GM23338 (cell line): ENCODE measurements at regions not wholly inside any gene's neighbourhood (a gene's known extent, or its start where the extent isn't known, plus 50 kb on each side); places are given as distances from the start of the nearest gene placed in this dataset.

Source experiments
- ATAC-seq: fragments of 200-7000 bp; cut with Tn5 transposase; 3 replicates; pipeline ENCODE4 v1.9.1; 2020
- DNase-seq: peaks from one replicate; pipeline ENCODE4 v3.0.0-alpha.2; 2015; ENCODE audit warnings: low spot score
- H2AFZ ChIP-seq: fragments of 200-600 bp; sonication (generic); 2 replicates; pipeline ENCODE4 v1.8.0; 2016; ENCODE audit warnings: antibody characterized with exemption, mild to moderate bottlenecking, moderate library complexity
- H3F3A ChIP-seq: fragments of 200-600 bp; sonication (generic); replicated peaks from 2 replicates; pipeline ENCODE4 v1.8.0; 2017; ENCODE audit warnings: antibody characterized with exemption, mixed run types, low read depth
- H3K27ac ChIP-seq: fragments of 200-600 bp; sonication (generic); 2 replicates; pipeline ENCODE4 v1.6.1; 2016; ENCODE audit warnings: low read depth
- H3K27me3 ChIP-seq: fragments of 200-600 bp; sonication (generic); 2 replicates; pipeline ENCODE4 v1.8.0; 2016; ENCODE audit warnings: mild to moderate bottlenecking, mixed run types, moderate library complexity; ENCODE audit not compliant: insufficient read depth
- H3K36me3 ChIP-seq: fragments of 200-600 bp; sonication (generic); 2 replicates; pipeline ENCODE4 v1.8.0; 2016; ENCODE audit warnings: mild to moderate bottlenecking; ENCODE audit not compliant: insufficient read depth
- H3K4me1 ChIP-seq: fragments of 200-600 bp; sonication (generic); 2 replicates; pipeline ENCODE4 v1.8.0; 2016; ENCODE audit warnings: mild to moderate bottlenecking, moderate library complexity; ENCODE audit not compliant: insufficient read depth
- H3K4me2 ChIP-seq: fragments of 200-600 bp; sonication (generic); 2 replicates; pipeline ENCODE4 v1.7.1; 2017; ENCODE audit warnings: mixed run types
- H3K4me3 ChIP-seq: fragments of 200-600 bp; sonication (generic); 2 replicates; pipeline ENCODE4 v1.6.1; 2016; ENCODE audit warnings: mixed run types
- H3K79me2 ChIP-seq: fragments of 200-600 bp; sonication (generic); replicated peaks from 2 replicates; pipeline ENCODE4 v1.8.0; 2017; ENCODE audit warnings: mild to moderate bottlenecking; ENCODE audit not compliant: insufficient read depth
- H3K9me2 ChIP-seq: fragments of 200-600 bp; sonication (generic); 2 replicates; pipeline ENCODE4 v1.8.0; 2017; ENCODE audit not compliant: insufficient read depth
- H4K20me1 ChIP-seq: fragments of 200-600 bp; sonication (generic); replicated peaks from 2 replicates; pipeline ENCODE4 v1.8.0; 2017; ENCODE audit warnings: mild to moderate bottlenecking; ENCODE audit not compliant: insufficient read depth
- H3K27ac Mint-ChIP-seq: 2 replicates; pipeline ENCODE4 v1.8.0; 2020; ENCODE audit warnings: inconsistent platforms, mild to moderate bottlenecking, moderate library complexity, mixed read lengths
- H3K27me3 Mint-ChIP-seq: 3 replicates; pipeline ENCODE4 v1.8.0; 2022; ENCODE audit warnings: low read depth, mild to moderate bottlenecking, moderate library complexity, mixed read lengths, inconsistent platforms; ENCODE audit not compliant: insufficient read depth, poor library complexity
- H3K36me3 Mint-ChIP-seq: 3 replicates; pipeline ENCODE4 v1.8.0; 2021; ENCODE audit warnings: low read depth, mild to moderate bottlenecking, inconsistent platforms, moderate library complexity, mixed read lengths
- H3K4me1 Mint-ChIP-seq: 3 replicates; pipeline ENCODE4 v1.8.0; 2020; ENCODE audit warnings: mild to moderate bottlenecking, inconsistent platforms, mixed read lengths
- H3K4me3 Mint-ChIP-seq: 3 replicates; pipeline ENCODE4 v1.8.0; 2021; ENCODE audit warnings: moderate library complexity, mild to moderate bottlenecking, inconsistent platforms, mixed read lengths
- H3K9me3 Mint-ChIP-seq: 3 replicates; pipeline ENCODE4 v1.8.0; 2020; ENCODE audit warnings: moderate library complexity, mild to moderate bottlenecking, inconsistent platforms, mixed read lengths
- ETS1 ChIP-seq: IDR thresholded peaks from 2 replicates; pipeline ENCODE4 v1.6.1; 2016; ENCODE audit warnings: antibody characterized with exemption
- REST ChIP-seq: IDR thresholded peaks from one replicate; pipeline ENCODE4 v1.6.1; 2018; ENCODE audit warnings: antibody characterized with exemption; ENCODE audit not compliant: unreplicated experiment
- STAT1 ChIP-seq: IDR thresholded peaks from one replicate; pipeline ENCODE4 v1.6.1; 2016; ENCODE audit warnings: antibody characterized with exemption; ENCODE audit not compliant: unreplicated experiment
- ZNF114 ChIP-seq: fragments of 250-450 bp; sonication (Bioruptor Pico); IDR thresholded peaks from 2 replicates; pipeline ENCODE4 v1.5.0; 2020; ENCODE audit warnings: mild to moderate bottlenecking, moderate library complexity
- ZNF462 ChIP-seq: fragments of 250-450 bp; sonication (Bioruptor Pico); IDR thresholded peaks from 2 replicates; pipeline ENCODE4 v1.5.0; 2020; ENCODE audit warnings: mild to moderate bottlenecking, moderate library complexity

GRCh38 chr4:32460972-32461371 lies 1740.8 kb downstream of the PCDH7 start:
- ATAC-seq (no peak), DNase-seq (no peak)
- no peak overlapping the region for H3K4me3 Mint-ChIP-seq
- H3K79me2 ChIP-seq = no peaks in the 10 kb centered on the region
- H3K9me3 Mint-ChIP-seq = 0 out of 3 replicates have a peak, but pooled peaks cover 7% of the 10 kb centered on the region
- no peaks in the 10 kb centered on the region for H3K36me3 ChIP-seq
- no peak overlapping the region for H3K27ac ChIP-seq
- H3K27me3 Mint-ChIP-seq = no peaks in the 10 kb centered on the region
- no peaks in the 10 kb centered on the region for H3K4me1 Mint-ChIP-seq
- H3K36me3 Mint-ChIP-seq = peaks cover 3% of the 10 kb centered on the region; the same call in 1 of the 3 replicates
- no peaks in the 10 kb centered on the region for H3K9me2 ChIP-seq
- H3K27ac Mint-ChIP-seq = no peak overlapping the region
- no peaks in the 10 kb centered on the region for H3K27me3 ChIP-seq
- H3K4me3 ChIP-seq = no peak overlapping the region
- H3F3A ChIP-seq = no peaks in the 10 kb centered on the region
- TF ChIP-seq REST = no peak
- no peak for TF ChIP-seq ZNF114
- no peak for TF ChIP-seq STAT1
- no peak for TF ChIP-seq ZNF462 (CRISPR knock-in tag)
- no peak for TF ChIP-seq ETS1
- no peaks in the 10 kb centered on the region for H3K4me1 ChIP-seq
- H2AFZ ChIP-seq = no peak overlapping the region
- H4K20me1 ChIP-seq = no peaks in the 10 kb centered on the region
- H3K4me2 ChIP-seq = no peak overlapping the region
